Stimulated activated memory B cell treated with anti-CD40 and anti-IgM and Interleukin-4, amounts not matched to agents 10 μg/mL and 1 μg/mL and 100 μg/mL, for 72 hours (primary cell): ENCODE measurements at regions not wholly inside any gene's neighbourhood (a gene's known extent, or its start where the extent isn't known, plus 50 kb on each side); places are given as distances from the start of the nearest gene placed in this dataset.
A peak's percentile ranks its signal among the peaks of the same experiment; 100 is the strongest.
"Not testable (repeated sequence)": the region's sequence is repeated elsewhere in the genome, so short reads cannot be mapped to it uniquely, and the experiment has no call there.

Experiments used
- ATAC-seq: fragments of 150-1000 bp; cut with Tn5 transposase; 2 replicates; pipeline ENCODE4 v1.10.0; 2021
- H3K27ac Mint-ChIP-seq: one replicate; pipeline ENCODE4 v1.8.0; 2022; ENCODE audit warnings: mild to moderate bottlenecking, mixed read lengths
- H3K27me3 Mint-ChIP-seq: one replicate; pipeline ENCODE4 v1.8.0; 2022; ENCODE audit warnings: mixed read lengths
- H3K36me3 Mint-ChIP-seq: one replicate; pipeline ENCODE4 v1.8.0; 2022; ENCODE audit warnings: mixed read lengths
- H3K4me1 Mint-ChIP-seq: one replicate; pipeline ENCODE4 v1.8.0; 2022; ENCODE audit warnings: mixed read lengths
- H3K4me3 Mint-ChIP-seq: one replicate; pipeline ENCODE4 v1.8.0; 2022; ENCODE audit warnings: mild to moderate bottlenecking, moderate library complexity, mixed read lengths
- H3K9me3 Mint-ChIP-seq: one replicate; pipeline ENCODE4 v1.8.0; 2022; ENCODE audit warnings: mixed read lengths

DNA sequence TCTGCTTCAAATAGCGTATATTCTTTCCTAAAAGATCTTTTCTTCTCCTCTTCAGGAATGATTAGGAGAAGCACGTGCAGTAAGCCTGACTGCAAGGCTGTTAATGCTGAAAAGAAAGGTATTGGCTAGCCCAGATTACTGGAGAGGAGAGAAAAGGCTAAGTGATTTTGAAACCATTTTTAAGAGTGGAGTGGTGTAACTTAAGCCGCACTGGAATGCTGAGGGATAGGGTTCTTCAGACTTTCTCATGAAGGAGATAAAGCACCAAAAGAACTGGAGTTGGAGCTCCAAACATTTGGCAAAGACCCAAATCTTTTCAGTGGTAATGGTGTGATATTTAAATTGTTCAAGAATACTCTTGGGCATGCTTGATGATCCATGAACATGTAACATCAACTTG, 388.3 kb downstream of the COG6 start:
- no peaks in the 10 kb centered on the region for H3K4me1 Mint-ChIP-seq
- peaks cover 63% of the 10 kb centered on the region for H3K27me3 Mint-ChIP-seq
- peaks cover 3% of the 10 kb centered on the region for H3K9me3 Mint-ChIP-seq
- no peaks in the 10 kb centered on the region for H3K36me3 Mint-ChIP-seq
- no peak overlapping the region for H3K4me3 Mint-ChIP-seq
- H3K27ac Mint-ChIP-seq = no peak overlapping the region
- ATAC-seq = no peak

DNA sequence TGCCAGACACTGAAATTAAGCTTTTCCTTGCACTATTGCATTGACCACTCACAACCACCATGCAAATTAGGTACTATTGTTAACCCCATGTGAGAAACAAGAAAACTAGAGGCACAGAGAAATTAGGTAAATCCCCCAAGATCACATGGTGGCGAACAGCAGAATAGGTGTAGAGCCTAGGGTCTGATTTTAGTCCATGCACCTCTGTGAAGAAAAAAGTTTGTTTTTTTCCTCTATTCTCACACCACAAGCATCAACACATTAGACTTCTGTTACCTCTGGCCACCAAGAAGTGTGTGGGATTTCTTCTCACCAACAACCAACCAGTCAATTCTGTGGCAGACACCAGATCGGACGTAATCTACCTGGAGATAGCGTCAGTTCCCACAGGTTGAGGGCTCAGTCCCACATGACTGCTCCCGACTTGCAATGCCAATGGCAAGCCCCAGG, 391.9 kb downstream of the COG6 start:
- peak; percentile 71 for ATAC-seq
- no peak overlapping the region for H3K4me3 Mint-ChIP-seq
- H3K27me3 Mint-ChIP-seq = peaks cover 73% of the 10 kb centered on the region
- H3K36me3 Mint-ChIP-seq = no peaks in the 10 kb centered on the region
- no peaks in the 10 kb centered on the region for H3K4me1 Mint-ChIP-seq
- H3K27ac Mint-ChIP-seq = no peak overlapping the region
- H3K9me3 Mint-ChIP-seq = no peaks in the 10 kb centered on the region

DNA sequence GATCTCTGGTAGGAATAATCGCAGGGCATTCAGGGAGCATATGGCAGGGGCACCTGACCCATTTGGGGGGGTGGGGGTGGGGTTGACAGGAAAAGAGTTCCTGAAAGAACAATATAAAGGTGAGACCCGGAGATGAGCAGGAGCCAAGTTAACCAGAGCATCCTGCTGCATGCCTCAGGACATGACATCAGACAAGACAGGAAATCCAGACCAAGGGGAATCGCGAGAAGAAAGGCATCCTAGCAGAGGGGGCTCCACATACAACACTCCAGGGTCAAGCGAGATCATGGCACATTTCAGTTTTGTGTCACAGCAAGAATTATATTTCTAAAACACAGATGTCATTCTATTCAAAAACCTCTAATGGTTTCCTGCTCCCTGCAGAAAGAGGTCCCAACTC, 393.1 kb downstream of the COG6 start:
- Mint-ChIP-seq H3K27me3 (peaks cover 73% of the 10 kb centered on the region), H3K4me1 (no peaks in the 10 kb centered on the region), H3K9me3 (no peaks in the 10 kb centered on the region), H3K4me3 (no peak overlapping the region), H3K27ac (no peak overlapping the region), H3K36me3 (no peaks in the 10 kb centered on the region)
- ATAC-seq = no peak

DNA sequence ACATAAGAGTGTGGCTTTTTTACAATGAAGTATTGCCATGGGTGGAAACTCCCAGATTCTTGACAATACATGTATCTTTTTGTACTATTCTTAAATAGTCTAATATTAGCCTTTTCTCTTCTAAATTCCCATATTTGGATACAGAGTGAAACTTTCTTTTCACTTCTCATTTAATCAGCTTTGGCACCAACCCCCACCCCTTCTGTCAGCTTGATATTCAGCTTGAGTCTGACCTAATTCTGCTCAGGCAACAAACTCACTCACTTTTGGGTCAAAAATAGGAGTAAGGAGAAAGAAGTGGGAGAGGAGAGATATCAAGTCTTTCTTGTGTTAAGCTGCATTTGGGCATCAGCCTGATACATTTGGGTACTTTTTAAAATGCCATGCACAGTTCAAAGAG, 397.5 kb downstream of the COG6 start:
- no peak overlapping the region for H3K4me3 Mint-ChIP-seq
- no peaks in the 10 kb centered on the region for H3K36me3 Mint-ChIP-seq
- no peaks in the 10 kb centered on the region for H3K4me1 Mint-ChIP-seq
- H3K27ac Mint-ChIP-seq = no peak overlapping the region
- peaks cover 42% of the 10 kb centered on the region for H3K27me3 Mint-ChIP-seq
- H3K9me3 Mint-ChIP-seq = peaks cover 2% of the 10 kb centered on the region
- ATAC-seq = no peak

DNA sequence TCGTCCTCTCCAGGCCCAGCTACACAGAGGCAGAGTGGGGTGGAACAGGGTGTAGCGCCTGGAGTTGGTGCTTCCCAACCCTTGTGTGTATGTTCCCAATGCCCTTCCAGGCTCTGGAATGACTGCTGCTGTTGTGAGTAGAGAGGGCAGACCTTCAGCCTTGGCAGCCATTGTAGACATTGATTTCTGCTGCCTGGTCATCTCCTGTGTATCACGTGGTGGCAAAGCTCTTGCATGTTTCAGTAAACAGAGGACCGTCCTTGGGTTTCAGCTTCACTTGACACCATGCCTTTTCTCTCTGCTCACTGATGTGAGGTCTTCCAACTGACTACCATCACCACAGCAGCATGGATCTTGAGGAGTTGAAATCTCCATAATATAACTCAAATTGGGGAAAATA, 397.9 kb downstream of the COG6 start:
- Mint-ChIP-seq H3K4me3 (no peak overlapping the region), H3K27me3 (peaks cover 37% of the 10 kb centered on the region), H3K27ac (no peak overlapping the region), H3K9me3 (peaks cover 2% of the 10 kb centered on the region), H3K4me1 (no peaks in the 10 kb centered on the region), H3K36me3 (no peaks in the 10 kb centered on the region)
- no peak for ATAC-seq

DNA sequence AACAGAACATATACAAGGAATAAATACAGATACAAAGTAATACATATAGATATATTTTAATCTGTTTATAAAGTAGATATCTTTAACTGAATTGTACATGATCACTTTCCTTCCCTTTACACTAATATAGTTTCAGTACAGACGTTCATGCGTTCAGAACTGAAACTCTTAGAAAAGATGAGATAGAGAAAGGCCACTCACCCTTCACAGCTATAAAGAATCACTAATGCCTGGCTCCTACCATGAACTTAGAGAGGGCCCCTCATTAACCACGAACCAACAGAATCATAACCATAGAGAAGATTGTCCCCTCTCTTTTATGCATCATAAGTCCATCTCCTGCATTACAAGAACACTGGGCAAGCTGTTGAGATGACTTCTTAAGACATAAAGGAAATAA, 399.0 kb downstream of the COG6 start:
- H3K4me1 Mint-ChIP-seq, H3K27ac Mint-ChIP-seq, ATAC-seq, H3K9me3 Mint-ChIP-seq, H3K4me3 Mint-ChIP-seq, H3K36me3 Mint-ChIP-seq: not testable (repeated sequence)
- H3K27me3 Mint-ChIP-seq = peaks cover 27% of the 10 kb centered on the region

DNA sequence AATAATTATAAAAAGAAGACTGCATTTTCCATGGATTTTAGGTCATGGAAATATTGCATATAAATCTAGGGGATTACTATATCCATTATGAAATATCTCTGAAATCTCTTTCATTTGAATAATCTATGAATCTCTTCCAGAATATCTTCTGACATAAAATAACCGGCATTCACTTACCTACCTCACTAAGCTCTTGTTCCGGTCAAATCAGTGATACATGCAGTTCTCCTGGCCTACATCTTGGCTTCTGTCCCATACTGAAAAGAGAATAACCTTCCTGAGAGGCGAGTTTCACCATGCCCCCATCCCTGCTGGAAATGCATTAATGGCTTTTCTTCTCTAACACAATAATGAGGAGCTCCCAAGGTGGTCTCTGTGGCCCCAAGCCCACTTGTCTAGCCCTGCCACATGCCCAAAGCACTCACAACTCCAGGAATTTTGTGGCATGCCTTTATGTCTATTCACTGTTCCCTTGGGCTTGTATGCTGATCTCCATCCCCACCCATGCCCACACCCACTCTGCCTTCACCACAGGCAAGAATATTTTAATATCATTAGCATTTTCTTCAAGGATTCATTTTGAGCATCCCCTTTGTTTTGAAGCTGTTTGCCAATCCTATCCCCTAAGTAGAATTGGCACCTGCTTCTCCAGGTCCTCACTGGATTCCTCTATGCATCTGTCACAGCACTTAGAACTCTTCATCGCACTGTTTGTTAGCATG, 401.6 kb downstream of the COG6 start:
- no peak overlapping the region for H3K27ac Mint-ChIP-seq
- peaks cover 2% of the 10 kb centered on the region for H3K9me3 Mint-ChIP-seq

DNA sequence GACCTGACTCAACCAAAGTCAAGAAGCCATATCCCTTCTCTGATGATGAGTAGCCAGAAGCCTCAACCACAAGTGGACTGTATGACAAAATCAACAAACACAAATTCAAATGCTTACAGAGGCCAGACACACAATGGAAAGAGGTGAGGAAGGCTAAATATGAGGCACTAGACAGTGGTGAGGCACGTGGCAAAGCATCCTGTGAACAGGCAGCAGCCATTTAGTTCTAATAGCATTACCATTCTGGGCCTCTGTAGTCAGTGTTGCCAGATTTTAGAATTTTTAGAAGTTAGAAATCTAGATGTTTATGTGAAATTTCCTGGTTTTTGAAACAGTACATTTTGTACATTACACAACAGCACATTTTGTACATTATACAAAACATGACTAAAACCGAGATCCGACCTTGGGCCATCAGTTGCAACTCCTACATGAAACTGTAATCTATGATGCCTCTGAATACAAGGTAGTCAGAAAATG, 403.3 kb downstream of the COG6 start:
- no peak overlapping the region for H3K27ac Mint-ChIP-seq
- H3K36me3 Mint-ChIP-seq = no peaks in the 10 kb centered on the region
- H3K4me3 Mint-ChIP-seq = no peak overlapping the region
- no peak for ATAC-seq
- peaks cover 2% of the 10 kb centered on the region for H3K9me3 Mint-ChIP-seq
- peaks cover 26% of the 10 kb centered on the region for H3K4me1 Mint-ChIP-seq
- H3K27me3 Mint-ChIP-seq = no peaks in the 10 kb centered on the region

More for the DNA sequence above, 401.6 kb downstream of the COG6 start:
- H3K4me3 Mint-ChIP-seq = no peak overlapping the region
- H3K36me3 Mint-ChIP-seq = no peaks in the 10 kb centered on the region
- ATAC-seq = no peak
- peaks cover 19% of the 10 kb centered on the region for H3K4me1 Mint-ChIP-seq
- H3K27me3 Mint-ChIP-seq = peaks cover 2% of the 10 kb centered on the region

DNA sequence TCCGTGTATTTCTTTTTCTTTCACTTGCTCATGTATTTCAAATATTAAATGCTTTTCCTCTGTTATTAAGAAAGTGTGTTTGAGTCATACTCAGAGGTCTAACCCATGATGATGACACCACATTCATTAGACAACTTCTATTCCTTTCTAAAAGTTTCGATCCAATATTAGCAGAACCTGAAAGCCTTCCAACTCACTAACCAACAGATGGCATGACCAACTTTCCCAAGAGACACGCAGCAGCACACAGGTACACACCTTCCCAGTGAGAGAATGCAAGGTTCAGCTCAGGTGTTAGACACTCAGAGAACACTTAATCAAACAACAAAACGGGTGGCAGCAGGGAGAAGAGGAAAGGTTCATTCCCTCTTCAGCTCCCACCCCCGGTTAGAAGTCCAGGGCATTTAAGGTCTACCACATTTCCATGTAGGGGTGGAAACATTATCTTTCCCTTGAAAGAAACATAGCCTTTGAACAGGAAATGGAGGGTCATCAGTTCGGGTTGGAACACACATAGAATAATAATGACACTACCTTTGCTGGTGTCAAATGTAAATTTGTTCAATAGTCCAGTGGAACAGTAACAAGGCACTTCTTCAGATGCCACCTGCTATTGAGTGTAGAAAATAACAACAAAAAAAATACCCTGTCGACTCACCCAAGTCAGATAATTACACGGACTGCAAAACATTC, 404.2 kb downstream of the COG6 start:
- H3K36me3 Mint-ChIP-seq = no peaks in the 10 kb centered on the region
- H3K27me3 Mint-ChIP-seq = no peaks in the 10 kb centered on the region
- peak overlapping the region; percentile 13 for H3K27ac Mint-ChIP-seq
- peaks cover 34% of the 10 kb centered on the region for H3K4me1 Mint-ChIP-seq
- H3K4me3 Mint-ChIP-seq = no peak overlapping the region
- H3K9me3 Mint-ChIP-seq = no peaks in the 10 kb centered on the region
- no peak for ATAC-seq

DNA sequence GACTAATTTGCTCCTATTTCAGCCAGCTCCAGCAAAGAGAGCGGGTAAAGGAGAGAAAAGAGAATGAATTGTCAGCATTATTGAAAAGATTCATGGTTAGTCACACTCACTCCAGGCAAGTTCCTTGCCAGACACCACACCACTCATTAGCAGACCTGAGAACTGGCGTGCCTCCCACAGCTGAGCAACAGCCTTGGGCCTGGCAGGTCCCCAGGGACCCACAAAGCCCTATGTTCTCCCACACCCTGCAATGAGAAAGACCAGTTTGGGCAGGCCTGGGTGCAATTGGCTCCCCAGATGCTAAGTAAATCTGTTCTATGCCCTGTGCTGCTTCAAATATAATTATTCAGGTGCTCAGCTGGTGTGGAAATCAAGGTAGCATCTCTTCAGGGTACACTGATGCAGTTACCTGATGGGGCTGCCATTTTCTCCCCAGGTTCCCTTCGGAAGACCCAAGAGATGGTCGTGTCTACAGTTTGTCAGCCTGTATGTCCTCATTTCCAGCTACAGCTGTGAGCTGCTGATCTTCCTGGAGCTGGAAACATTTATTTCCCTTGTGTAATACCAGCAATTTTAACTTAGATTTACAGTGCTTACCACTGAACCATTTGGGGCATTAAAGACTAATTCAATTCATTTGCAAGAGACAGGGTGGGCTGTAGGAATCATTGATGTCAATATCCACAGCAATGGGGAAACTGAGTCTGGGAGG, 405.0 kb downstream of the COG6 start:
- peak; percentile 96 for ATAC-seq
- Mint-ChIP-seq H3K4me1 (peaks cover 38% of the 10 kb centered on the region), H3K36me3 (no peaks in the 10 kb centered on the region), H3K27me3 (no peaks in the 10 kb centered on the region), H3K27ac (peak overlapping the region; percentile 13), H3K4me3 (no peak overlapping the region), H3K9me3 (no peaks in the 10 kb centered on the region)

DNA sequence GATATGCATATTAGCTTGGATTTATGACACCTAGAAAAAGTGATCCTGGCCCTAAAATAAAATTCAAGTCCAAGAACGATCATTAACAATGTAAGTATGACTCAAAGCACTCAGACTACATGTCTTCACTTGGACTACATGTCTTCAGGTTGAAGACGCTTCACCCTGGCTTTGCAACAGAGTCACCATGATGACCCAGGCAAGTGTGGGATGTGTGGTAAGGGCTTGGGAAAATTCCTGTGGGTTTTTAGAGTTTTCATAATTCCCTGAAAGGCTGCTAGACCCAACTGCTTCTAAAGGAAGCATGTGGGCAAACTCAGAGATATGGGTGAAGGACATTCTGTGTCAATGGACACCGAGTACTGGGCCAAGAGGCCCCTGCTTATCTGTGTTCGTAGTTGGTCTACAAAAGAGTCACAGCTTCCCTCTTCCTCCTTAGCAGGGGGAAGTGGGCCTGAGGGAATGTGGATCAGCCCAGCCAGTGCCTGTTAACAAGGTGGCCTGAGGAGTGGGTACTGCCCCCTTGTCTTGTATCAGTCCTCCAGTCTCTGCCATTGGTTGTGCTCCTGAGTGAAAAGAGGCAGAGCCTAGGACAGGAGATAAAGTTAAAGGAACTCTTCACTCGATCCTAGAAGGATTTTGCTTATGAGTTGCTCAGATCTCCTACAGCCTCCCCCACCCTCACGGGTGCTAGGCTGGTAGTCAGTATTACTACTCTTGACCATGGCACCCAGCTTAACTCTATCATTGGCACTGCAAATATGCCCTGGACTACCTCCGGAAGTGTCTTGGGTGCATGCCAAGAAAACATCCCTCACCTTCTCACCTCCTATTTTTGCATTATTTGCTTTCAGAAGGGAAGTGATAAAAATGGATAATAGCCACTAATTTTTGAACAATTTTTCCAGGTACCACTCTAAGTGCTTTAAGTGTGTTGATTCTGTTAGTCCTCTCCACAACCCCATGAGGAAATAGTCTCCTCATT, 406.3 kb downstream of the COG6 start:
- ATAC-seq = no peak
- no peak overlapping the region for H3K4me3 Mint-ChIP-seq
- H3K27ac Mint-ChIP-seq = no peak overlapping the region
- H3K36me3 Mint-ChIP-seq = no peaks in the 10 kb centered on the region
- H3K27me3 Mint-ChIP-seq = no peaks in the 10 kb centered on the region
- H3K9me3 Mint-ChIP-seq = no peaks in the 10 kb centered on the region
- H3K4me1 Mint-ChIP-seq = peaks cover 38% of the 10 kb centered on the region

DNA sequence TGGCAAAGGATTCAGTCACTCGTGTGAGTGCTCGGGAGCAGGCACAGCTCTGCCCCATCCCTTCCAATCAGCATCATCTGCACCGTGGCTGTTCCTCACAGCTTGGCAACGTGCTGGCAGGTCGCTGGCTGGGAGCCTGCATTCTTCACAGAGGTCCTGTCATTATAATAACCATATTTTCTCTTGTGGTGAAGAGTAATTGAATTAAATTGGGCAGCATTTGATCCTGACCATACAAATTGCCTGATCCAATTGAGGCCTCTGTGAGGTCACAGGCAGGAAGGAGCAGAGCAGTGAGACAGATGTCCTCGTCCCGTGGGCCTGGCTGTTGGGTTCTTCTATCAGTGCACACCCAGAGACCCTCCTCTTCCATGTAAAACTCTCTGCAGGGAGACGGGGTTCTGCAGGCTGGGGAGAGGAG, 407.8 kb downstream of the COG6 start:
- ATAC-seq = no peak
- Mint-ChIP-seq H3K27me3 (no peaks in the 10 kb centered on the region), H3K36me3 (no peaks in the 10 kb centered on the region), H3K27ac (peak overlapping the region; percentile 57), H3K4me3 (no peak overlapping the region), H3K9me3 (no peaks in the 10 kb centered on the region), H3K4me1 (peaks cover 38% of the 10 kb centered on the region)

DNA sequence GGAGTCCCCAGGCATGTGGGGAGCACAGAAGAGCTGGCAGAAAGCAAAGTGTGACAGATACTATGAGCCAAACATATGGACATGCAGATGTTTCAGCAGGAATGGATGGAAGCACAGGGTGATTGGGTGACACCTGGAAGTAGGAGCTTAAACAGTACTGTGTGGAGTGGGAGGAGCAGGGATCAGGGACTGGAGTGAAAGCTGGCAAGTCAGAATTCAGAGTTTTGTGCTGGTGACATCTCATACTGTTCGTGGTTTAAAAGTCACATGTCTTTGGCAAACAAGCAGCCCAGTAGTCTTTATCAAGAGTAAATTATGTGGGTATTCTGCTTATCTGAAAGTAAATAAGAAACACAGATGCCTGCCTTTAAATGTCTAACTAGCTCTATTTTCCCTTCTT, 408.2 kb downstream of the COG6 start:
- H3K27ac Mint-ChIP-seq = peak overlapping the region; percentile 57

DNA sequence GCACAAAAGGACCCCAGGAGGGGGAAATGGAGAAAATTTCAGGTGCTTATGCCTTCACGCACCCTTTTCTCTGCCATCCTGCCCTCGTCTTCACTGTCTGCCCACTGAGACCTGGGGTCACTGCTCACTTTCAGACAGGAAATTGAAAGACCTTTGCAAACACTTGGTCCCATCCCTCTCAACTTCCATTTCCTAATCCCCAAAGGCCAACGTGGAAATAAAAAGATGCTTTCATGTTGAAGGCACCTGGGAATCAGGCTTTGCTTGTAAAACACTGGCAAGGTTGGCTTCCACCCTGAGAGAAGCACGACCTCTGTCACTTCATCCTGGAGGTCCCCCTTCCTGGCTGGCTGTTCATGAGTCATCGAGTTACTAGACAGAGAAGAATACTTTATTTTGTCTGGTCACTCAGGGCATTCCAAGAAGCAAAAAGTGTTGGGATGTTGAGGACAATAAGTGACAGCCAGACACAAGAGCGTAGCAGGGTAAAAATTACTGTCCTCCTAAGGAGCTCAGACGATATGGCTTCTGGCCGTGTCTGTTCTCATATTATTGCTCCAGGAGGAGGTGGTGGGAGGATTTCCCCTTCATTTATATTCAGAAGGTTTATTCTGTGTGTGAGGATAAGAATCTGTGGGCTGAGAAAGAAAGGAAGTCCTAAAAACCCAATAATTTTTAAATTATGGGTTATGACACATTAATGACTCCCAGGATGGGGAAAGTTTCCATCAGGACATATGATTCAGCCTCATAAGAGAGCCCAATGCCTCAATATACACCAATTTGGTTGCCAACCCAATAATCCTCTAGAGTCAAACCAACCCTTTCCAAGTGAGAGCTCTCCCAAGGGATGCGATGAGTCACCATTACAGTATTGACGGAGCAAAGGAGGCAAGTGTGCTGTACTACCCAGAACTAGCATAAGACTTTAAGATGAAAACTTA, 409.0 kb downstream of the COG6 start:
- Mint-ChIP-seq H3K4me1 (peaks cover 40% of the 10 kb centered on the region), H3K27ac (peak overlapping the region; percentile 57), H3K36me3 (no peaks in the 10 kb centered on the region), H3K27me3 (no peaks in the 10 kb centered on the region), H3K9me3 (no peaks in the 10 kb centered on the region), H3K4me3 (no peak overlapping the region)
- no peak for ATAC-seq

More for the DNA sequence above, 408.2 kb downstream of the COG6 start:
- H3K27me3 Mint-ChIP-seq = no peaks in the 10 kb centered on the region
- H3K36me3 Mint-ChIP-seq = no peaks in the 10 kb centered on the region
- H3K4me1 Mint-ChIP-seq = peaks cover 38% of the 10 kb centered on the region
- no peak for ATAC-seq
- H3K9me3 Mint-ChIP-seq = no peaks in the 10 kb centered on the region
- no peak overlapping the region for H3K4me3 Mint-ChIP-seq
